Stimulated activated CD4-positive, alpha-beta T cell treated with anti-CD3 and anti-CD28 coated beads, Interleukin-2, amount 100 ng/mL, for 48 hours (primary cell): ENCODE measurements at regions not wholly inside any gene's neighbourhood (a gene's known extent, or its start where the extent isn't known, plus 50 kb on each side); places are given as distances from the start of the nearest gene placed in this dataset.
"Not testable (repeated sequence)": the region's sequence is repeated elsewhere in the genome, so short reads cannot be mapped to it uniquely, and the experiment has no call there.

ENCODE experiments used
- DNase-seq, 2 donors: peaks; one replicate each; pipeline ENCODE4 v3.0.0-alpha.2; 2020

DNA sequence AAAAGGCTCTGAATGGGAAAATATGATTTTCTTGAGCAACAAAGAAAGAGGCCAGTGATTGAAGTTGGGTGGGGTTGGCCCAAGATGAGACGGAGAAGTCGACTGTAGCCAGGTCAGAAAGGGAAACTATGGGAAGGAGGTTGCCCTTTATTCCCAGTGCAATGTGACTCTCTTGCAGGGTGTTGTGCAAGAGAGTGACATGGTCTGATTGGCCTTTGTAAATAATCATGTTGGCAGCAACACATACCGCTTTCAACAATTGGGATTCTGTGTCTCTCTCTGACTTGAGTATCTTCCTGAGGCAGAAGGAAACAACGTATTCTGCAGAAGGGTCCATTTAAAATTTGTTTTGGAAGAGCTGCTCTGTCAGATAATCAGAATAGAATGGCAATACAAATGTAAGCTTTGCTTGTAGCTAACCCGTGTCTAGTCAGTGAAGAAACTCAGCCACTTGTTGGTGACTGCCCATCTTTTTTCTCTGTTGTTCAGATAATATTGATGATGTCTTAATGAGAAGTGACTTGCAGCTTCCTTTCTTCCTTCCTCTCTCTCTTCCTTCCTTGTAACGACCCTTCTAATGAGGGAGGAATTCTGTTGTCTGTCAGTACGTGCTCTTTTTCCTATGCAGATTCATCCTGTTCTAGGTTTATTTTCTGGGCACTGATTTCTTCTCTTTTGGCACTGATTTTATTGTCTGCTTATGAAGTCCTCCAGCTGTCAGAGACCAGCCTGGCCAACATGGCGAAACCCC lies 311.0 kb upstream of the FAM98A start:
- no peak for DNase-seq

- no peak for DNase-seq
Observed at GRCh38 chr2:33907866-33908265, 308.8 kb upstream of the FAM98A start.

- DNase-seq: not testable (repeated sequence)
Observed at GRCh38 chr2:33906129-33906528, 307.0 kb upstream of the FAM98A start.

GRCh38 chr2:33904801-33905200 lies 305.7 kb upstream of the FAM98A start:
- DNase-seq: no peak

DNA sequence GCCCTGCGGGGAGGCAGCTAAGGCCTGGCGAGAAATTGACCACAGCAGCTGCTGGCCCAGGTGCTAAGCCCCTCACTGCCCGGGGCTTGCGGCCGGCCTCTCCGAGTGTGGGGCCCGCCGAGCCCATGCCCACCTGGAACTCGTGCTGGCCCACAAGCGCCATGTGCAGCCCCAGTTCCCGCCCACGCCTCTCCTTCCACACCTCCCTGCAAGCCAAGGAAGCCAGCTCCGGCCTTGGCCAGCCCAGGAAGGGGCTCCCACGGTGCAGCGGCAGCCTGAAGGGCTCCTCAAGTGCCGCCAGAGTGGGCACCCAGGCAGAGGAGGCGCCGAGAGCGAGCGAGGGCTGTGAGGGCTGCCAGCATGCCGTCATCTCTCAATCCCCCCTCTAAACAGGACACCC lies 304.6 kb upstream of the FAM98A start:
- DNase-seq: no peak

GRCh38 chr2:33903215-33903614 lies 304.1 kb upstream of the FAM98A start:
- no peak for DNase-seq

DNA sequence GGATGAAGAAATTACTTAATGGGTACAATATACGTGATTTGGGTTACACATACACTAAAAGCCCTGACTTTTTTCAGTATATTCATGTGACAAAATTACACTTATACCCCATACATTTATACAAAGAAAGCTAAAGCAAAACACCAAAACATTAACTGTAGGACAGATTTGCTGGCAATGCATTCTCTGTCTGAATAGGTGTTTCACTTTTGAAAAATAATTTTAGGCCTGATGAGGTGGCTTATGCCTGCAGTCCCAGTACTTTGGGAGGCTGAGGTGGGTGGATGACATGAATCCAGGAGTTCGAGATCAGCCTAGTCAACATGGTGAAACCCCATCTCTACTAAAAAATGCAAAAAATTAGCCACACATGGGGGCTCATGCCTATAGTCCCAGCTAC lies 301.5 kb upstream of the FAM98A start:
- no peak for DNase-seq

DNA sequence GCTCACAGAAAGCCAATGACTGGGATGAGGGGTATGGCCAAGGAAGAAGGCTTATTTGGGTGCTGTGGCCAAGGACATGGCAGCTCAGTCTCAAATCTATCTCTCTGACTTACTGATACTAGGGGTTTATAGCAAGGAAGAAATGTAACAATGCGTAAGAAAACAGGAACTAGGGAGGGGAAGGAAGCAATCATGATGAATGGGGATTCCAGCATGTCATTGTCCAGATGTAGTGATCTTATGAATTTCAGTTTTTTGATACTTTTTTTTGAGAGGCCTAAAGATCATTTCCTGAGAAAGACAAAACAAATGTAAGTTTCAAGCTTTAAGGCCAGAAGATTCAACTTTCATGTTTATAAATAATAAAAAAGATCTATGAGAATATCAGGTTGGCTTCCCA lies 298.6 kb upstream of the FAM98A start:
- no peak for DNase-seq

- no peak for DNase-seq
Observed at GRCh38 chr2:33893824-33894223, 294.7 kb upstream of the FAM98A start.

DNA sequence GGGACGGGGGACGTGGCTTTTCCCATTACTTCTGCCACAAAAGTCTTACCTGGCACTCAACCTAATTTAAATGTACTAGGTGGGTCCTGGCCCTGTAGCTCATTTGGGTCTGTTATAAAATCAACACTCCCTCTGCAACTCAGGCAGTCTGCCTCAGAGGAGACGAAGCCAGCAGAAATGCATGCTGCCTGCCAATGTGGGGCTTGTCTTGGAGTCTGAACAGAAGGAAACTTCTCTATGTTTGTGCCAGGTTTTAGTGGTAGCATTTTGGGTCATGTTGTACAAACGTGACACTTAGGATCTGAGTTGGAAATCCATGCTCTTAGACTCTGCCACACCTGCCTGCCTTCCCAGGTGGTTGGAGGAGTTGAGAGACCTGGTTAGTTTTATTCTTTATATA lies 292.5 kb upstream of the FAM98A start:
- DNase-seq: no peak

DNA sequence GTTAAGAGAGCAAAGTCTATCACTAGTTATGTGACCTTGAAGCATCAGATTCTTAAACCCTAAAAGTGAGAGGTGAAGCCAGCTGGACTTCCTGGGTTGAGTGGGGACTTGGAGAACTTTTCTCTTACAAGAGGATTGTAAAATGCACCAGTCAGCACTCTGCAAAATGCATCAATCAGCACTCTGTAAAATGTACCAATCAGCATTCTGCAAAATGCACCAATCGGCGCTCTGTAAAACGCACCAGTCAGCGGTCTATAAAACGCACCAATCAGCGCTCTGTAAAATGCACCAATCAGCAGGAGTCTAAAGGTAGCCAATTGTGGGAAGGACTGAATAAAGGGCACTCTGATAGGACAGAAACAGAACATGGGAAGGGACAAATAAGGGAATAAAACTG lies 291.6 kb upstream of the FAM98A start:
- DNase-seq: no peak

GRCh38 chr2:33877348-33878016 lies 278.4 kb upstream of the FAM98A start:
- no peak for DNase-seq

GRCh38 chr2:33873076-33873605 lies 274.0 kb upstream of the FAM98A start:
- DNase-seq: no peak

GRCh38 chr2:33859811-33860461 lies 260.8 kb upstream of the FAM98A start:
- DNase-seq: no peak

- DNase-seq: no peak
Observed at GRCh38 chr2:33859176-33859575, 260.1 kb upstream of the FAM98A start.

DNA sequence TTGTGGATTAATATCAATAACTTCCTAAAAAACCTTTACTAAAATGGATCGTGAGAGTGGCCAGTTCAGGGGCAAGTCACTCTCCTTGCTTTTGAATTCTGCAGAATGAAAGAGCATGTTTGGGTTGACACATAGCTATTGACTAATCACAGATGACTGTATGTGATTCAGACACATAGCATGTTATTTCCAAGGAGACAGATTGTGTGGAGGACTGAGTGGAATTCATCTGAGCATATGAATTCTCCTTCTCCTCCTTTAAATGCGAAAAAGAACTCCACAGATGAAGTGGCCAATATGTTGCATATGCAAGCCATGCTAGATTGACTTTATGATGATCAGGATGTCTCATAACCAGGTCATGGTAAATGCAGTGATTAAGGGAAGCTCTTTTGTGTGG lies 249.4 kb upstream of the FAM98A start:
- DNase-seq: no peak

GRCh38 chr2:33839791-33840190 lies 240.7 kb upstream of the FAM98A start:
- DNase-seq: no peak

DNA sequence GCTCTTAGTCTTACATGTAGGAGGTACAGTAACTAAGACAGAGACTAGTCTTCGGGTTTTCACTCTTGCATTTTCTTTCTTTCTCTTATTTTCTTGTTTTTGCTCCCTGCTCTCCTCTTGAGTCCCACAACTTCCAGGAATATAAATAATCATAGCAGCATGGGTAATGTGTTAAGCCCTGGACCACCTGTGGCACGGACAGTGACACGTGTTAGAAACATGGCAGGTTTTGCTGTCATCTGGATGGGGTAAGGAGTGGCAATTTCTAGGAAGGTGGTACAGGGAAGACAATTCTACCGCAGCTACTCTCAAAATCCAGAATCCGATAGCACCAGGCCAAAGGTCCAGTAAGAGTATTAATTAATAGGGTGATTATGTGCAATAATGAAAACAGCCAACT lies 237.5 kb upstream of the FAM98A start:
- no peak for DNase-seq

DNA sequence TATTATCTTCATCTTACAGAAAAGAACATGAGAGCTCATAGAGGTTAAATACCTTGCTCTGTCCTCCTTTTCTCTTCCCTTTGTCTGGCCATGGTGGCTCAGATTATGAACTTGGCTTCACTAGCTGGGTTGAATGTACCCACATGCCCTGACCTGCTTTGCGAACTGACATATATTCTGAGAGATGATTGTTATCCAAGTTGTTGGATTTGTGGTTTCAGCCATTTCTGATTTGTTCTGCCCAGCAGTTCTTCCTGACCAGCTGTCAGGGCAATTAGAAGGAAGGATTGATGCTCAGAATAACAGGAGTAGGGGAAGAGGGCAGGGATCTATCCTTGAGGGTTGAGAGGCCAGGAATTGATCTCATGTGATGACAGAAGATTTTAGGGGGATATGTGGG lies 236.8 kb upstream of the FAM98A start:
- DNase-seq: no peak

DNA sequence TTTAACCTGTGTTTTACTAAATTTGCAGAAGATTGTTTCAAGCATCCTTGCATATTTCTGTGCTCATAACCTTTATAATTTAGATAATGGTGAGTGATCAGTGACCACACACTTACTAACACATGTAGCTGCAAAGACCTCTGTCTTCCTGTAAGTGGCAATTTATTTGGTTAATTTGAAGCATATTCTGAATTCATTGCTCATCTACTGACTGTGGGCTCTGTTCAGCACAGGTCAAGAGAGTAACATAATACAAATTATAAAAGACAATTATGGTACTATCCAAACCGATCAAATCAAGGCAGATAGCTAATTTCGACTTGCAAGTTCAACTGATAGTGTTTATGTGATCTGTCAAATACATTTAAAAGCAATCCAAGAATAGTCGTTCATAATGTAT lies 223.9 kb upstream of the FAM98A start:
- DNase-seq: no peak

DNA sequence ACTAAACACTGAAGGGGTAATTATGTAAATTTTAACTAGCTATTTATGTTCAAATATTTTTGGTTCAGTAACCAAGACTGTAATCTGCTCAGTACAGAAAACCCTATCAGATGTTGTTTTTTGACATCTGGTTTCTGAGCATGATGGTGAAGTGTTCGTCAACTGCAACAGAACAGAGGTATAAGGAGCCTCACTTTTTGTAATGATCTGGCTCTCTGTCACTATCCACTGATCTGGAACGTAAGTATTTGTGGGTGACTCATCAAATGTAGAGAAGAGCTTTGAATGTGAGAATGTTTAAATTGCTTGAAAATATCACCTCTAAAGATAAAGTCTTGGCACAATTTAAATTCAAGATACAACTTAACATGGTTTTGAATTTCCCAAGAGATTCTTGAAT lies 213.6 kb upstream of the FAM98A start:
- DNase-seq: no peak

- DNase-seq: no peak
Observed at GRCh38 chr2:33810046-33810835, 211.1 kb upstream of the FAM98A start.

GRCh38 chr2:33806041-33806440 lies 206.9 kb upstream of the FAM98A start:
- no peak for DNase-seq
